Body of pancreas (tissue), 4 donors: ENCODE measurements at regions not wholly inside any gene's neighbourhood (a gene's known extent, or its start where the extent isn't known, plus 50 kb on each side); places are given as distances from the start of the nearest gene placed in this dataset.

ENCODE experiments used
- CTCF ChIP-seq, 7 experiments: fragments of 450-650 bp in 4 of 7; fragments of 200-600 bp in 3 of 7; sonication (generic) in 3 of 7; IDR thresholded peaks; one replicate each; pipeline ENCODE4 v1.5.1; 2016 to 2019; ENCODE audit warnings: antibody characterized with exemption in 7 of 7
- POLR2A ChIP-seq, 3 donors: fragments of 450-650 bp; IDR thresholded peaks; one replicate each; pipeline ENCODE4 v1.6.1; 2016; ENCODE audit warnings: antibody characterized with exemption in 3 of 3, mild to moderate bottlenecking in 2 of 3

GRCh38 chr2:19845323-19845920 lies 56.4 kb downstream of the TTC32 start:
- TF ChIP-seq POLR2A (IDR thresholded peaks at IDR 0.05) (no peak), CTCF (IDR thresholded peaks at IDR 0.05) (no peak)
